ENCODE measurements at regions not wholly inside any gene's neighbourhood (a gene's known extent, or its start where the extent isn't known, plus 50 kb on each side); places are given as distances from the start of the nearest gene placed in this dataset.

DNA sequence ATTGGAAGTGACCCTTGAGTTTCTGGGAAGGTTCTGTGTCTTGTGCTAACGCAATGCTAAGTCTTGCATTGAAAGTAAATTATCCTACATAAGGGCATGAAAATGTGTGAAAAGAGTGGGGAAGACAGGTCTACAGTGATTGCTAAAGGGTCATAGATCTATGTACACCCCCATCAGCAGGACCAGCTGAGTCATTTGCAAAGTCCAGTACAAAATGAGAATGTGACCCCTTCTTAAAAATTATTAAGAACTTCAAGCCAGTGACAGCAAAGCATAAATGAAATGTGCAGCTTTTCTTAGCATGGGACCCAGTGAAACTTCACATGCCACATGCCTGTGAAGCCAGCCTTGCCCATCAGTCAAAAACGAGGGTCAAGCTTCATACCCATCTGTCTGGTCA is 640.7 kb upstream of the MKI67 start:
- no peak overlapping the region for H3K27ac ChIP-seq
- H3K9me3 ChIP-seq, result no peaks in the 10 kb centered on the region
- H3K4me3 ChIP-seq, result no peak overlapping the region
- H3K36me3 ChIP-seq, result no peaks in the 10 kb centered on the region
- intact Hi-C loops (cut with DNase I), result no loop called here
- ATAC-seq, result no peak
- H3K4me1 ChIP-seq, result no peaks in the 10 kb centered on the region
- WGBS (ENCODE audit: insufficient coverage, low coverage, low lambda C conversion rate, missing lambda C conversion rate), result 100% methylated on average over 1 of the region's 2 CpGs
- DNase-seq, result no peak
- H3K27me3 ChIP-seq, result no peaks in the 10 kb centered on the region
- TF ChIP-seq, protein P1, sequence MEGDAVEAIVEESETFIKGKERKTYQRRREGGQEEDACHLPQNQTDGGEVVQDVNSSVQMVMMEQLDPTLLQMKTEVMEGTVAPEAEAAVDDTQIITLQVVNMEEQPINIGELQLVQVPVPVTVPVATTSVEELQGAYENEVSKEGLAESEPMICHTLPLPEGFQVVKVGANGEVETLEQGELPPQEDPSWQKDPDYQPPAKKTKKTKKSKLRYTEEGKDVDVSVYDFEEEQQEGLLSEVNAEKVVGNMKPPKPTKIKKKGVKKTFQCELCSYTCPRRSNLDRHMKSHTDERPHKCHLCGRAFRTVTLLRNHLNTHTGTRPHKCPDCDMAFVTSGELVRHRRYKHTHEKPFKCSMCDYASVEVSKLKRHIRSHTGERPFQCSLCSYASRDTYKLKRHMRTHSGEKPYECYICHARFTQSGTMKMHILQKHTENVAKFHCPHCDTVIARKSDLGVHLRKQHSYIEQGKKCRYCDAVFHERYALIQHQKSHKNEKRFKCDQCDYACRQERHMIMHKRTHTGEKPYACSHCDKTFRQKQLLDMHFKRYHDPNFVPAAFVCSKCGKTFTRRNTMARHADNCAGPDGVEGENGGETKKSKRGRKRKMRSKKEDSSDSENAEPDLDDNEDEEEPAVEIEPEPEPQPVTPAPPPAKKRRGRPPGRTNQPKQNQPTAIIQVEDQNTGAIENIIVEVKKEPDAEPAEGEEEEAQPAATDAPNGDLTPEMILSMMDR (IDR thresholded peaks at IDR 0.05), result no peak
- TF ChIP-seq POLR2A (IDR thresholded peaks at IDR 0.05), result no peak

DNA sequence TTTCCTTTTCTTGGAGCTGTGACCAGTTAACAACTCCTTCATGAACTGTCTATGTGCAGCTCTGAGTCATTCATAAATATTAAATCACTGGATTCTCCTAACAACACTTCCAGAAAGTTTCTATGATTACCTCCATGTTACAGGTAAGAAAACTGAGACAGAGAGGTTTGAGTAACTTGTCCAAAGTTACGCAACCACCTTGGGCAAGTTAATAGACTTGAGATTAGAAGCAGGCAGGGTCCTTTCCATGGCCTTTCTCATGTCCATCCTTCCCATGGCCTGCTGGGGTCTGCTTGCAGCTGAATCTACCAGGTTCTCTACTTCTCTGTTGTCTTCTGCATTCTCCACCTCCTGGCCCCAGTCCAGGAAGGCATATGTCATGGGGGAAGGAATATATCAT is 648.8 kb upstream of the MKI67 start:
- no peaks in the 10 kb centered on the region for H3K4me1 ChIP-seq
- H3K36me3 ChIP-seq, result no peaks in the 10 kb centered on the region
- DNase-seq (no peak), ATAC-seq (no peak)
- no peaks in the 10 kb centered on the region for H3K27me3 ChIP-seq
- no peaks in the 10 kb centered on the region for H3K9me3 ChIP-seq
- no peak overlapping the region for H3K27ac ChIP-seq
- intact Hi-C loops (cut with DNase I), result no loop called here
- no peak overlapping the region for H3K4me3 ChIP-seq
- TF ChIP-seq, protein P1 (IDR thresholded peaks at IDR 0.05), result no peak
- no peak for TF ChIP-seq POLR2A (IDR thresholded peaks at IDR 0.05)
- 57% methylated on average over 1 of the region's 1 CpG for WGBS (ENCODE audit: insufficient coverage, low coverage, low lambda C conversion rate, missing lambda C conversion rate)

DNA sequence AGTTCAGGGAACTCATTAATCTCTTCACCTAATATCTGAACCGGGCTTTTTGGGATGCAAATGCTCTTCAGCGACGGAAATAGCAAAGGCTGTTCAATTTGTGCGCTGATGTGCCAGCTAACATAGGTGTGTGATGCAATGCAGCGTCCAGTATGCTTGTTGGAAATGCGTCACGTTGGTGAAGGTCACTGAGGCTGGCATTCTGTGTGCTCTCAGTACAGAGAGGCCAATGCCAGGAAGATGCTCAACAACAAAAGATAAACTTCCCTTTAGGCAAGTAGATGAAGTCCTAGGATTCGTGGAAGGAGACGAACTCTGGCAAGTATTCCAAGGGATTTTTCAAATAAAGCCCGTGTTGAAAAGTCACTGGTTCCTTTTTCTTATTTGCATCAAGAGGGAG is 649.5 kb upstream of the MKI67 start:
- WGBS (ENCODE audit: insufficient coverage, low coverage, low lambda C conversion rate, missing lambda C conversion rate), result 59% methylated on average over 10 of the region's 10 CpGs
- intact Hi-C loops (cut with DNase I), result no loop called here
- H3K36me3 ChIP-seq, result no peaks in the 10 kb centered on the region
- H3K27me3 ChIP-seq, result no peaks in the 10 kb centered on the region
- DNase-seq (no peak), ATAC-seq (no peak)
- H3K27ac ChIP-seq, result no peak overlapping the region
- H3K9me3 ChIP-seq, result no peaks in the 10 kb centered on the region
- H3K4me3 ChIP-seq, result no peak overlapping the region
- H3K4me1 ChIP-seq, result no peaks in the 10 kb centered on the region
- TF ChIP-seq, protein P1 (IDR thresholded peaks at IDR 0.05), result no peak
- no peak for TF ChIP-seq POLR2A (IDR thresholded peaks at IDR 0.05)

DNA sequence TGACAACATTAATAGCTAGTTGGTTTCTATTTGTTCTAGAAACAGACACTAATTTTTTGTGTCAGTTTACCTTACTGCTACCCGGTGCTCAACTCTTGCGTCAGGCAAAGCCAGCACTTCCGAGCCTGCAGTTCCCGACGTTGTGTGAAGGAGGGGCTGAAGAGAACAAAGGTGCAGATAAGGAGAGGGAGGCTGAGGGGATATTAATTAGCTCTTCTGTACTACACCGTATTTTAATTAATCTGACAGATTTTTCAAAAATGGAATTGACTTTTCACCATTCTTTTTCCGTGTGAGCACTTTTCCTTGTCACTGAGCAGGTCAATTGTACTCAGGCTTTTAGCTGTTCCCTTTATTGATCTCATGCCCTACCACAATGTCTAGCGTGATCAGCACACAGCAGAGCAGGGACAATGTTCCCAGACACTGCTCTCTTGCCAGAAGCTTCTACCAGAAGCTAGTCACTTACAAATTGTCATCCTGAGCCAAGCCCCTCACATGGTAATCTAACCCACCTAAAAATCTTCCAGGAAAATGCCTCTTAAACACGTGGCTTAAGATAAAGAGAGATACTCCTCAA is 650.5 kb upstream of the MKI67 start:
- ATAC-seq (no peak), DNase-seq (no peak)
- Histone ChIP-seq H3K27me3 (no peaks in the 10 kb centered on the region), H3K9me3 (no peaks in the 10 kb centered on the region), H3K36me3 (no peaks in the 10 kb centered on the region), H3K4me1 (no peaks in the 10 kb centered on the region), H3K27ac (no peak overlapping the region), H3K4me3 (no peak overlapping the region)
- intact Hi-C loops (cut with DNase I), result no loop called here
- 17% methylated on average over 9 of the region's 9 CpGs for WGBS (ENCODE audit: insufficient coverage, low coverage, low lambda C conversion rate, missing lambda C conversion rate)
- TF ChIP-seq, protein P1 (IDR thresholded peaks at IDR 0.05), result no peak
- no peak for TF ChIP-seq POLR2A (IDR thresholded peaks at IDR 0.05)

DNA sequence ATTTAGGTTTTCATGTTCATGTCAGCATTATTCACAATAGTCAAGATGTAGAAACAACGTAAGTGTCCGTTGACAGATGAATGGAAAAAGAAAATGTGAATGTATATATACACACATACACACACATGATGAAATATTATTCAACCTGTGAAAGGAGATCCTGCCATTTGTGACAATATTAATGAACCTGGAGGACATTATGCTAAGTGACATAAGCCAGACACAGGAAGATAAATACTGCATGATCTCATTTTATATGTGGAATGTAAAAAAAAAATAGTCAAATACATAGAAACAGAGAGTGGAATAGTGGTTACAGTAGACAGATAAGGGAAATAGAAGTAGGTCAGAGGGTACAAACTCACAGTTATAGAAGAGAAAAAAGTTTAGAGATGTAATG is 651.1 kb upstream of the MKI67 start:
- H3K9me3 ChIP-seq, result no peaks in the 10 kb centered on the region
- intact Hi-C loops (cut with DNase I), result no loop called here
- TF ChIP-seq, protein P1 (IDR thresholded peaks at IDR 0.05), result no peak
- TF ChIP-seq POLR2A (IDR thresholded peaks at IDR 0.05), result no peak
- no peaks in the 10 kb centered on the region for H3K27me3 ChIP-seq
- no peaks in the 10 kb centered on the region for H3K36me3 ChIP-seq
- H3K27ac ChIP-seq, result no peak overlapping the region
- H3K4me3 ChIP-seq, result no peak overlapping the region
- WGBS (ENCODE audit: insufficient coverage, low coverage, low lambda C conversion rate, missing lambda C conversion rate), result 66% methylated on average over 2 of the region's 2 CpGs
- no peaks in the 10 kb centered on the region for H3K4me1 ChIP-seq
- DNase-seq (no peak), ATAC-seq (no peak)
